Liver (tissue), 8 donors: ENCODE measurements at regions not wholly inside any gene's neighbourhood (a gene's known extent, or its start where the extent isn't known, plus 50 kb on each side); places are given as distances from the start of the nearest gene placed in this dataset.

Experiments used
- DNase-seq: peaks from one replicate; pipeline ENCODE4 v3.0.0-alpha.2; 2017; ENCODE audit warnings: low spot score
- H3K27ac ChIP-seq, 2 donors: one replicate each; pipeline ENCODE4 v1.7.0; 2013; ENCODE audit warnings: inconsistent platforms in 2 of 2, low read length in 2 of 2, control low read depth in 1 of 2, low read depth in 1 of 2, mild to moderate bottlenecking in 1 of 2
- H3K27me3 ChIP-seq, 4 donors: one replicate each; pipeline versions ENCODE4 v1.6.1 to v1.7.0; 2013; ENCODE audit warnings: low read length in 3 of 4, inconsistent platforms in 1 of 4, mild to moderate bottlenecking in 1 of 4, moderate library complexity in 1 of 4; ENCODE audit not compliant: control insufficient read depth in 4 of 4, insufficient read depth in 4 of 4
- H3K36me3 ChIP-seq, 4 donors: one replicate each; pipeline versions ENCODE4 v1.6.1 to v1.7.0; 2013; ENCODE audit warnings: low read length in 3 of 4, mild to moderate bottlenecking in 3 of 4, low read depth in 1 of 4, moderate library complexity in 1 of 4; ENCODE audit not compliant: control insufficient read depth in 4 of 4, insufficient read depth in 3 of 4
- H3K4me1 ChIP-seq, 4 donors: one replicate each; pipeline versions ENCODE4 v1.6.1 to v1.7.0; 2013; ENCODE audit warnings: low read length in 3 of 4, mild to moderate bottlenecking in 3 of 4, moderate library complexity in 1 of 4; ENCODE audit not compliant: control insufficient read depth in 4 of 4, insufficient read depth in 4 of 4
- H3K4me3 ChIP-seq, 3 donors: one replicate each; pipeline versions ENCODE4 v1.6.1 to v1.7.0; 2013; ENCODE audit warnings: low read length in 3 of 3, control low read depth in 1 of 3, low read depth in 1 of 3, mild to moderate bottlenecking in 1 of 3
- H3K9ac ChIP-seq, 2 donors: one replicate each; pipeline ENCODE4 v1.7.0; 2013; ENCODE audit warnings: low read length in 2 of 2, mild to moderate bottlenecking in 2 of 2, moderate library complexity in 2 of 2, control low read depth in 1 of 2, low read depth in 1 of 2
- H3K9me3 ChIP-seq, 4 donors: one replicate each; pipeline versions ENCODE4 v1.6.1 to v1.7.0; 2013; ENCODE audit warnings: low read length in 3 of 4; ENCODE audit not compliant: control insufficient read depth in 4 of 4
- ATF3 ChIP-seq: IDR thresholded peaks from 2 replicates; pipeline ENCODE4 v1.6.1; 2016; ENCODE audit warnings: antibody characterized with exemption
- EGR1 ChIP-seq, 2 donors: IDR thresholded peaks; 2 replicates each; pipeline ENCODE4 v1.6.1; 2016 to 2018; ENCODE audit warnings: antibody characterized with exemption in 2 of 2, low read depth in 2 of 2
- FOXA1 ChIP-seq: IDR thresholded peaks from 2 replicates; pipeline ENCODE4 v1.6.1; 2016; ENCODE audit warnings: antibody characterized with exemption
- FOXA2 ChIP-seq: IDR thresholded peaks from 2 replicates; pipeline ENCODE4 v1.6.1; 2016; ENCODE audit warnings: antibody characterized with exemption
- GABPA ChIP-seq, 2 donors: IDR thresholded peaks in 1 of 2; conservative IDR thresholded peaks in 1 of 2; 2 replicates each; pipeline ENCODE4 v1.6.1; 2016; ENCODE audit warnings: antibody characterized with exemption in 2 of 2, mild to moderate bottlenecking in 1 of 2, moderate library complexity in 1 of 2
- HNF4G ChIP-seq: IDR thresholded peaks from 2 replicates; pipeline ENCODE4 v1.6.1; 2016; ENCODE audit warnings: antibody characterized with exemption
- JUND ChIP-seq, 2 donors: IDR thresholded peaks; 2 replicates each; pipeline ENCODE4 v1.6.1; 2016; ENCODE audit warnings: antibody characterized with exemption in 2 of 2
- NR2F2 ChIP-seq: IDR thresholded peaks from 2 replicates; pipeline ENCODE4 v1.6.1; 2016; ENCODE audit warnings: antibody characterized with exemption
- RAD21 ChIP-seq, 2 donors: IDR thresholded peaks; 2 replicates each; pipeline ENCODE4 v1.6.1; 2016; ENCODE audit warnings: antibody characterized with exemption in 2 of 2, mild to moderate bottlenecking in 2 of 2
- RXRA ChIP-seq, 2 donors: IDR thresholded peaks; 2 replicates each; pipeline ENCODE4 v1.6.1; 2017 to 2018; ENCODE audit warnings: antibody characterized with exemption in 2 of 2, mild to moderate bottlenecking in 1 of 2
- SP1 ChIP-seq: IDR thresholded peaks from 2 replicates; pipeline ENCODE4 v1.6.1; 2018; ENCODE audit warnings: antibody characterized with exemption, mild to moderate bottlenecking
- TAF1 ChIP-seq: conservative IDR thresholded peaks from 2 replicates; pipeline ENCODE4 v1.6.1; 2016; ENCODE audit warnings: antibody characterized with exemption, mild to moderate bottlenecking
- YY1 ChIP-seq: IDR thresholded peaks from 2 replicates; pipeline ENCODE4 v1.6.1; 2016; ENCODE audit warnings: antibody characterized with exemption, mild to moderate bottlenecking
- ZBTB33 ChIP-seq: IDR thresholded peaks from 2 replicates; pipeline ENCODE4 v1.6.1; 2016; ENCODE audit warnings: antibody characterized with exemption
- WGBS: extraction: QIAGEN DNeasy Blood & Tissue Kit; methylation state at CpG from one replicate; pipeline ENCODE4 v1.1.7; 2013; 5-methylcytosine and 5-hydroxymethylcytosine counted together
- TF ChIP-seq, protein P1 (sequence below): fragments of 150-350 bp; IDR thresholded peaks from 2 replicates; pipeline ENCODE4 v1.5.1; 2017; ENCODE audit warnings: improper control_type of control experiment, low read depth, low read length; ENCODE audit not compliant: missing input control
- TF ChIP-seq, protein P2 (sequence below): IDR thresholded peaks from 2 replicates; pipeline ENCODE4 v1.6.1; 2016; ENCODE audit warnings: antibody characterized with exemption
- donor health status: healthy.
- donor health status: healthy.
- donor health status: healthy.
- donor health status: healthy.
- donor health status: healthy.

GRCh38 chr12:93042684-93043083 is 113.6 kb upstream of the EEA1 start:
- H3K4me1 ChIP-seq, result no peaks in the 10 kb centered on the region
- H3K4me3 ChIP-seq, result no peak overlapping the region
- H3K27ac ChIP-seq, result no peak overlapping the region
- 86% methylated on average over 6 of the region's 6 CpGs for WGBS
- TF ChIP-seq FOXA2 (no peak), FOXA1 (no peak), JUND (IDR thresholded peaks at IDR 0.05) (no peak), ZBTB33 (no peak)
- TF ChIP-seq, protein P1, sequence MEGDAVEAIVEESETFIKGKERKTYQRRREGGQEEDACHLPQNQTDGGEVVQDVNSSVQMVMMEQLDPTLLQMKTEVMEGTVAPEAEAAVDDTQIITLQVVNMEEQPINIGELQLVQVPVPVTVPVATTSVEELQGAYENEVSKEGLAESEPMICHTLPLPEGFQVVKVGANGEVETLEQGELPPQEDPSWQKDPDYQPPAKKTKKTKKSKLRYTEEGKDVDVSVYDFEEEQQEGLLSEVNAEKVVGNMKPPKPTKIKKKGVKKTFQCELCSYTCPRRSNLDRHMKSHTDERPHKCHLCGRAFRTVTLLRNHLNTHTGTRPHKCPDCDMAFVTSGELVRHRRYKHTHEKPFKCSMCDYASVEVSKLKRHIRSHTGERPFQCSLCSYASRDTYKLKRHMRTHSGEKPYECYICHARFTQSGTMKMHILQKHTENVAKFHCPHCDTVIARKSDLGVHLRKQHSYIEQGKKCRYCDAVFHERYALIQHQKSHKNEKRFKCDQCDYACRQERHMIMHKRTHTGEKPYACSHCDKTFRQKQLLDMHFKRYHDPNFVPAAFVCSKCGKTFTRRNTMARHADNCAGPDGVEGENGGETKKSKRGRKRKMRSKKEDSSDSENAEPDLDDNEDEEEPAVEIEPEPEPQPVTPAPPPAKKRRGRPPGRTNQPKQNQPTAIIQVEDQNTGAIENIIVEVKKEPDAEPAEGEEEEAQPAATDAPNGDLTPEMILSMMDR, result no peak
- TF ChIP-seq, protein P2, sequence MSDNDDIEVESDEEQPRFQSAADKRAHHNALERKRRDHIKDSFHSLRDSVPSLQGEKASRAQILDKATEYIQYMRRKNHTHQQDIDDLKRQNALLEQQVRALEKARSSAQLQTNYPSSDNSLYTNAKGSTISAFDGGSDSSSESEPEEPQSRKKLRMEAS, result no peak
- no peaks in the 10 kb centered on the region for H3K36me3 ChIP-seq
- no peak for DNase-seq
- no peaks in the 10 kb centered on the region for H3K9me3 ChIP-seq
- H3K27me3 ChIP-seq, result no peaks in the 10 kb centered on the region
- no peak overlapping the region for H3K9ac ChIP-seq

GRCh38 chr12:93043192-93043876 is 114.2 kb upstream of the EEA1 start:
- Histone ChIP-seq H3K27me3 (no peaks in the 10 kb centered on the region), H3K9ac (no peak overlapping the region), H3K4me3 (no peak overlapping the region), H3K9me3 (no peaks in the 10 kb centered on the region), H3K36me3 (no peaks in the 10 kb centered on the region), H3K27ac (no peak overlapping the region), H3K4me1 (no peaks in the 10 kb centered on the region)
- DNase-seq, result no peak
- no peak for TF ChIP-seq RXRA (IDR thresholded peaks at IDR 0.05)
- TF ChIP-seq YY1, result no peak
- no peak for TF ChIP-seq JUND (IDR thresholded peaks at IDR 0.05)
- TF ChIP-seq NR2F2, result no peak
- no peak for TF ChIP-seq HNF4G
- no peak for TF ChIP-seq EGR1 (IDR thresholded peaks at IDR 0.05; ENCODE audit: low read depth in 2 of 2)
- TF ChIP-seq GABPA (IDR thresholded peaks at IDR 0.05 in 1 of 2, conservative IDR thresholded peaks at IDR 0.05 in 1 of 2), result no peak
- TF ChIP-seq FOXA1, result no peak
- TF ChIP-seq TAF1, result no peak
- TF ChIP-seq, protein P1, result no peak
- TF ChIP-seq, protein P2, result no peak
- TF ChIP-seq SP1, result no peak
- TF ChIP-seq ATF3, result no peak
- no peak for TF ChIP-seq RAD21 (IDR thresholded peaks at IDR 0.05)
- WGBS, result 97% methylated on average over 3 of the region's 3 CpGs
